LNCaP clone FGC (cell line): ENCODE measurements at regions not wholly inside any gene's neighbourhood (a gene's known extent, or its start where the extent isn't known, plus 50 kb on each side); places are given as distances from the start of the nearest gene placed in this dataset.

Source experiments
- DNase-seq: peaks from one replicate; pipeline ENCODE4 v3.0.0-alpha.2; 2011; ENCODE audit warnings: low read depth
- H3K4me3 ChIP-seq: 2 replicates; pipeline ENCODE4 v1.5.1; 2011; ENCODE audit warnings: mild to moderate bottlenecking, low read depth, low read length, control low read depth
- TF ChIP-seq, protein P1 (sequence below): IDR thresholded peaks from 2 replicates; pipeline ENCODE4 v1.5.1; 2012; ENCODE audit warnings: mild to moderate bottlenecking; ENCODE audit not compliant: control insufficient read depth, insufficient read depth; ENCODE audit errors: extremely low read depth

GRCh38 chr10:36117231-36117630 lies 475.1 kb upstream of the FZD8 start:
- TF ChIP-seq, protein P1, sequence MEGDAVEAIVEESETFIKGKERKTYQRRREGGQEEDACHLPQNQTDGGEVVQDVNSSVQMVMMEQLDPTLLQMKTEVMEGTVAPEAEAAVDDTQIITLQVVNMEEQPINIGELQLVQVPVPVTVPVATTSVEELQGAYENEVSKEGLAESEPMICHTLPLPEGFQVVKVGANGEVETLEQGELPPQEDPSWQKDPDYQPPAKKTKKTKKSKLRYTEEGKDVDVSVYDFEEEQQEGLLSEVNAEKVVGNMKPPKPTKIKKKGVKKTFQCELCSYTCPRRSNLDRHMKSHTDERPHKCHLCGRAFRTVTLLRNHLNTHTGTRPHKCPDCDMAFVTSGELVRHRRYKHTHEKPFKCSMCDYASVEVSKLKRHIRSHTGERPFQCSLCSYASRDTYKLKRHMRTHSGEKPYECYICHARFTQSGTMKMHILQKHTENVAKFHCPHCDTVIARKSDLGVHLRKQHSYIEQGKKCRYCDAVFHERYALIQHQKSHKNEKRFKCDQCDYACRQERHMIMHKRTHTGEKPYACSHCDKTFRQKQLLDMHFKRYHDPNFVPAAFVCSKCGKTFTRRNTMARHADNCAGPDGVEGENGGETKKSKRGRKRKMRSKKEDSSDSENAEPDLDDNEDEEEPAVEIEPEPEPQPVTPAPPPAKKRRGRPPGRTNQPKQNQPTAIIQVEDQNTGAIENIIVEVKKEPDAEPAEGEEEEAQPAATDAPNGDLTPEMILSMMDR = no peak
- H3K4me3 ChIP-seq = no peak overlapping the region
- DNase-seq = no peak

- no peak overlapping the region for H3K4me3 ChIP-seq
- DNase-seq = no peak
- TF ChIP-seq, protein P1 = no peak
Observed at GRCh38 chr10:36116731-36117130, 474.6 kb upstream of the FZD8 start.

GRCh38 chr10:36116040-36116439 lies 473.9 kb upstream of the FZD8 start:
- TF ChIP-seq, protein P1 = no peak
- H3K4me3 ChIP-seq = no peak overlapping the region
- no peak for DNase-seq

- TF ChIP-seq, protein P1 = no peak
- DNase-seq = peak; percentile 61
- H3K4me3 ChIP-seq = no peak overlapping the region
Observed at GRCh38 chr10:36115364-36115763, 473.3 kb upstream of the FZD8 start.

DNA sequence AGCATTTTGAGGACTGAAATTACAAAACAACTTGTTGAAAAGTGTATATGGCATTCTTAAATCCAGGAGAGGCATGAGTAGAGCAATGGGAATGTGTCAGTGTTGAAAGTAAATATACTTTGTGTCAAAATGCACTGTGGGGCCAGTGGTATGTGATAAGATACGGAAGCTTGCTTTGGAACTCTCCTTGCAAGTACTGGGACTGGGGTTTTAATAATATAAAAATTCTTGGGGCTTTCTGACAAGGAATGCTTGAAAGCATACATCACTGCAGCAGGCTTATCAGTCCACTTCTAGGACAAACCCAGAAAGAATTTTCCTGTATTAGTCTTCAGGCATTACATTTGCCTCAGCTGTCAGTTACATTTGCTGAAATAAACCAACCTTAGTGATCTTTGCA lies 472.8 kb upstream of the FZD8 start:
- TF ChIP-seq, protein P1 = no peak
- no peak for DNase-seq
- H3K4me3 ChIP-seq = no peak overlapping the region

- DNase-seq = no peak
- H3K4me3 ChIP-seq = no peak overlapping the region
- TF ChIP-seq, protein P1 = no peak
Observed at GRCh38 chr10:36114141-36114540, 472.0 kb upstream of the FZD8 start.

DNA sequence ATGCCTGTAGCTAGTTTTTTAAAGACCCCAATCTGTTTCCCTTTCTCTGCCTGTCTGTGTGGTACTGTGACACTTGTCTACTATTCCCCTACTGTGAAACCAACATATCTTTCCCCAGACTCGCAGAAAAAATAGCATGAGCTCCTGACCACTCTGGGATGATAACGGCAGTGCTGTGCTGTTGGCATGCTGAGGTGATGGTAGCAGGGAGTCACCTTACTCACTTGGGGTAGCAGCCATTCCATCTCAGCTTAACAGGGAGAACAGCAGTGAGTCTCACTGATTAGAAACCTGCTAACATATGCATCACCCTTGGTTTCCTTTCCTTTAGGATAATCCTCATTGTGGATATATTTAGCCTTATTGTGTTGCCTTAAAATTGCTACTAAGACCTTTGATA lies 469.6 kb upstream of the FZD8 start:
- TF ChIP-seq, protein P1 = no peak
- no peak for DNase-seq
- no peak overlapping the region for H3K4me3 ChIP-seq
